KMS-11 (cell line): ENCODE measurements at regions not wholly inside any gene's neighbourhood (a gene's known extent, or its start where the extent isn't known, plus 50 kb on each side); places are given as distances from the start of the nearest gene placed in this dataset.

ENCODE experiments used
- H2AFZ ChIP-seq: fragments of 200-600 bp; sonication (generic); 2 replicates; pipeline ENCODE4 v1.6.1; 2016; ENCODE audit warnings: antibody characterized with exemption, mixed run types, low read depth
- H3K27ac ChIP-seq: fragments of 200-600 bp; sonication (generic); 2 replicates; pipeline ENCODE4 v1.6.1; 2016; ENCODE audit warnings: mild to moderate bottlenecking, mixed run types
- H3K27me3 ChIP-seq: fragments of 200-600 bp; sonication (generic); 2 replicates; pipeline ENCODE4 v1.6.1; 2017; ENCODE audit warnings: mild to moderate bottlenecking, low read depth, mixed run types, moderate library complexity; ENCODE audit not compliant: insufficient read depth
- H3K36me3 ChIP-seq: fragments of 200-600 bp; sonication (generic); 2 replicates; pipeline ENCODE4 v1.6.1; 2017; ENCODE audit warnings: mild to moderate bottlenecking, mixed run types; ENCODE audit not compliant: insufficient read depth
- H3K4me1 ChIP-seq: fragments of 200-600 bp; sonication (generic); 2 replicates; pipeline ENCODE4 v1.6.1; 2016; ENCODE audit warnings: mild to moderate bottlenecking, low read depth, mixed run types; ENCODE audit not compliant: poor library complexity, severe bottlenecking
- H3K4me2 ChIP-seq: fragments of 200-600 bp; sonication (generic); 2 replicates; pipeline ENCODE4 v1.7.0; 2016; ENCODE audit warnings: mild to moderate bottlenecking, mixed run types
- H3K4me3 ChIP-seq: fragments of 200-600 bp; sonication (generic); IDR thresholded peaks from 2 replicates; pipeline ENCODE4 v1.6.1; 2017; ENCODE audit warnings: low read depth, low read length, mixed read lengths; ENCODE audit not compliant: insufficient read depth
- H3K79me2 ChIP-seq: fragments of 200-600 bp; sonication (generic); 2 replicates; pipeline ENCODE4 v1.6.1; 2016; ENCODE audit warnings: low read depth, mixed run types; ENCODE audit not compliant: insufficient read depth
- H3K9ac ChIP-seq: fragments of 200-600 bp; sonication (generic); 2 replicates; pipeline ENCODE4 v1.6.1; 2016; ENCODE audit warnings: mild to moderate bottlenecking, mixed run types
- H4K20me1 ChIP-seq: fragments of 200-600 bp; sonication (generic); 2 replicates; pipeline ENCODE4 v1.6.1; 2016; ENCODE audit warnings: mild to moderate bottlenecking, mixed run types; ENCODE audit not compliant: insufficient read depth
- CTCF ChIP-seq: fragments of 200-600 bp; sonication (generic); conservative IDR thresholded peaks from 2 replicates; pipeline ENCODE4 v1.6.1; 2017; ENCODE audit warnings: low read depth, mild to moderate bottlenecking, antibody characterized with exemption, low read length, moderate library complexity, mixed read lengths

DNA sequence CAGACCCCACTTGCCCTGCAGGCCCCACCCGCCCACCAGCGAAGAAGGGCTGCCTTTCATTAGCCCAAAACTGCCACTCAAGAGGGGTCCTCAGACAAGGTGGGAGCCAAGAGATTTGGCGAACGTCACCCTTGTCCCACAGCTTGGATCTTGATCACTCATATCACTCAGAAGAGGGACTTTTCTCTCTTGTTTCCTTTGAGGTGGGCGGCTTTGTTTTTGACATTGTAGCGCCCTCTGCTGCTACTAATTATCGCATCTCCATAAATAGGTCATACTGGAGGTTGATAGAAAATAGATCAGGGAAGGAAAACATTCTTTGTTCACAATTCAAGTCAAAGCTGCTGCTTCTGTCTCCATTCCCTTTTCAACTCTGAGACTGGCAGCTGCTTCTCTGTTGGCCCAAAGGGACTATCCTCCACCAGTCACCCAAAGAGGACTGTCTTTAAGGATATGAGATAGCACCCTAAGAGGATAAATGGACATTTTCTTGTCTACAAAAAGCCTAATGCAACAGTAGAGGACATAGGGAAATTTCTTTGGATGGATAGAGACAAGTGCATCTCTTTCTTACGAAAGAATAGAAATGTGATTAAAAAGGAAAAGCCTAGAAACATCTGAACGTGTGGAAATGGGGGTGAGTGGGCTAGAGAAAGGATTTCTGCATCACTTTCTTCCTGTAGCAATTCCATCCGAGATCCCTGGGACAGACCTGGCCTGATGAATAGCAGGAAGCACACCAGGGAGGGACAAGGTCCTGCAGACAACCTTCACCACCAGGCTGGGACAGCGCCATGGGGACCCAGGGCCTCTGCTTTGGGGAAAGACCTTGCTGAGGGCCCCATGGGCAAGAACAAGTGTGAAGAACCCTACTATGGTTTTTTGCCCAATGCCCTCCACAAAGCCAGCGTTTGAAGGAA, 115.8 kb downstream of the DAD1 start:
- H3K9ac ChIP-seq, result no peak overlapping the region
- peak; percentile 74 for TF ChIP-seq CTCF

DNA sequence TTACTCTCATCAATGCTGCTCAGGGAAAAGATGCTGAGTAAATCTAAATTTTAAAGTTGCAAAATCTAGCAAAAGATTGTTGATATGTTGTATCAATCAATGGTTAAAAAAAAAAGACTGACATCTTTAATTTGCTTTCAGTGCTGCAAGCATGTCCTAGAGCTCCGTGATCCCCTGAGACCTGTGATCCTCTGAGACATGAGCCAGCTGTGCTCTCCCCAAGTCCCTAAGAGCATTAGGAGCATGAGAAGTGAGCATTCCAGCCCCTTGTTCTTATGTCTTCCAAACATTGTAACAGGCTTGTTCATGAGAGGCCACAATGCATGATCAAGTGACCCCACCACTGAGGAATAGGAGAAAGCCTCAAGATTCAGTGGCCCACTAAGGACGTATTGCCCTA, 116.6 kb downstream of the DAD1 start:
- Histone ChIP-seq H3K79me2 (no peaks in the 10 kb centered on the region), H4K20me1 (no peaks in the 10 kb centered on the region), H3K27ac (no peak overlapping the region), H3K4me2 (no peak overlapping the region), H3K9ac (no peak overlapping the region), H3K4me1 (peaks cover 52% of the 10 kb centered on the region), H3K27me3 (no peaks in the 10 kb centered on the region), H3K36me3 (no peaks in the 10 kb centered on the region), H2AFZ (no peak overlapping the region), H3K4me3 (no peak overlapping the region)
- no peak for TF ChIP-seq CTCF

More for the DNA sequence above, 115.8 kb downstream of the DAD1 start:
- Histone ChIP-seq H3K4me2 (no peak overlapping the region; the same call in 1 of the 2 replicates), H3K4me1 (peaks cover 54% of the 10 kb centered on the region), H4K20me1 (no peaks in the 10 kb centered on the region), H2AFZ (peak overlapping the region; percentile 53; the same call in 1 of the 2 replicates), H3K36me3 (no peaks in the 10 kb centered on the region), H3K4me3 (no peak overlapping the region), H3K27me3 (no peaks in the 10 kb centered on the region), H3K79me2 (no peaks in the 10 kb centered on the region), H3K27ac (no peak overlapping the region)

DNA sequence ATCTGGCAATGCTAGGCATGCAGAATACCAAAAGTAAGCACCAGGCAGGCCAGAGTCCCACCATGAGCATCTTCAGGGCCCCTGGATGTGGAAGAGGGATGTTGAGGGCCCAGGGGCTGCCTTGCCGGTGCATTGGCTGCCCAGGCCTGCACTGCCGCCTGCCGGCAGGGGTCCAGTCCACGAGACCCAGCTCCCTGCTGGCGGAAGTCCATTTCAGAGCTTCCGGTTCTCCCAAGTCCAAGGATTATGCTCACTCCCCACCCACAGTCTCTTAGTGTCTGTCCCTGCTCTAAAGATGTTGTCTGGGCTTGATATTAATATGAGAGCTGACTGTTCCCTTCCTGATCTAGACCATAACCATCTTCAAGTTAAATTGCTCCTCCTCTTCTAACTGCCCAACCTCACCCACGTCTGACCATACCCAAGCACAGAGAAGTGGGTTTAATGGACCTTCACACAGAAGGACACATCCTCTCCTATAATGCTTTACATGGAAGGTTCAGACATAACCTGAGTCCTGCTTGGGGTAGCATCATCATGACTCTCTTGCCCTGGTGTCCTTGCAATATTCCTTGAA, 117.4 kb downstream of the DAD1 start:
- TF ChIP-seq CTCF, result no peak
- Histone ChIP-seq H3K27me3 (0 out of 2 replicates have a peak, but pooled peaks cover 2% of the 10 kb centered on the region), H3K4me1 (peaks cover 43% of the 10 kb centered on the region), H3K4me3 (no peak overlapping the region), H3K4me2 (no peak overlapping the region), H4K20me1 (no peaks in the 10 kb centered on the region), H2AFZ (no peak overlapping the region), H3K36me3 (no peaks in the 10 kb centered on the region), H3K27ac (no peak overlapping the region), H3K79me2 (no peaks in the 10 kb centered on the region), H3K9ac (no peak overlapping the region)

DNA sequence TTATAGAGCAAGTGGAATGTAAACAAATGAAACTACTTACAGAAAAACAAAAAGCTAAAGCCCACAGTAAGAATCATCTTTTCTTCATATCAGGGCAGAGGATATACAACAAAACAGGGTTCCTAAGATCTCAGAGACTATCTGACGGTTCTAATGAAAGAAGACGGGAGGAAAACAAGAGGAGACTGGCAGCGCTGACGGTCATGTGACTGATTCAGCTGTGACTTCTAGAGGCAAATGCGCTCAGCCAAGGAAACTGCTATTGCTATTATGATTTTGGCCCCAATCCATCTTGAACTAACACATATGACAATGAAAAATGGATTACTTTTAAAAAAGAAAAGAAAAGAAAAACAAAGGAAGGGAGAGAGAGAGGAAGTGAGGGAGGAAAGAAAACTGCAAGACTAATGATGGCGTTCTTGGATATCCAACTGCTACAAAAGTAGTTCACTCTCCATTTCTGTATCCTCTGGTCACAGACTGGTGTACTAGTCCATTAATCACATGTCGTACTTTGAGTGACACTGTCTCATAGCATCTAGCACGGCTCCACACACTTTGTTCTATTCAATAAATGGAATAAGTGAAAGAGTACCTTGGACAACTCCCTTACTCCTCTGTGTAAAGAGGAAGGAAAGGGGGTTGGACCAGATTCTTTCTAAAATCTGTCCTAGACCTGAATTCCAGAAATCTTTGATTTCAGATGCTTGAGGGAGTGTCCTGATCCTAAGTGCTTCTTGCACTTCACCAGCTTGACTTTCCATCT, 119.3 kb downstream of the DAD1 start:
- Histone ChIP-seq H3K27ac (no peak overlapping the region), H3K4me2 (no peak overlapping the region), H3K79me2 (no peaks in the 10 kb centered on the region), H3K36me3 (no peaks in the 10 kb centered on the region), H3K9ac (no peak overlapping the region), H3K4me1 (peaks cover 38% of the 10 kb centered on the region), H3K27me3 (0 out of 2 replicates have a peak, but pooled peaks cover 7% of the 10 kb centered on the region), H4K20me1 (no peaks in the 10 kb centered on the region), H2AFZ (no peak overlapping the region), H3K4me3 (no peak overlapping the region)
- TF ChIP-seq CTCF, result no peak
